ENCODE measurements at regions not wholly inside any gene's neighbourhood (a gene's known extent, or its start where the extent isn't known, plus 50 kb on each side); places are given as distances from the start of the nearest gene placed in this dataset.

- no peak for DNase-seq
Measured at GRCh38 chr3:13223574-13224237, 150.5 kb upstream of the IQSEC1 start.

GRCh38 chr3:13222891-13223573, 149.8 kb upstream of the IQSEC1 start:
- no peak for DNase-seq

- DNase-seq: no peak
Measured at GRCh38 chr3:13222131-13222530, 148.9 kb upstream of the IQSEC1 start.

- DNase-seq: no peak
Measured at GRCh38 chr3:13221491-13222061, 148.3 kb upstream of the IQSEC1 start.

- no peak for DNase-seq
Measured at GRCh38 chr3:13220991-13221390, 147.8 kb upstream of the IQSEC1 start.

- DNase-seq: no peak
Measured at GRCh38 chr3:13219902-13220296, 146.7 kb upstream of the IQSEC1 start.

- DNase-seq: peak; percentile 3
Measured at GRCh38 chr3:13219077-13219901, 146.1 kb upstream of the IQSEC1 start.

GRCh38 chr3:13218541-13218908, 145.3 kb upstream of the IQSEC1 start:
- DNase-seq: no peak

GRCh38 chr3:13217736-13218540, 144.7 kb upstream of the IQSEC1 start:
- DNase-seq: no peak

GRCh38 chr3:13217253-13217652, 144.0 kb upstream of the IQSEC1 start:
- DNase-seq: no peak

- DNase-seq: no peak
Measured at GRCh38 chr3:13215940-13216546, 142.8 kb upstream of the IQSEC1 start.

GRCh38 chr3:13214847-13215472, 141.7 kb upstream of the IQSEC1 start:
- no peak for DNase-seq

GRCh38 chr3:13213911-13214846, 140.9 kb upstream of the IQSEC1 start:
- DNase-seq: no peak

GRCh38 chr3:13213490-13213889, 140.3 kb upstream of the IQSEC1 start:
- DNase-seq: no peak

GRCh38 chr3:13211605-13212210, 138.5 kb upstream of the IQSEC1 start:
- DNase-seq: no peak

- no peak for DNase-seq
Measured at GRCh38 chr3:13210221-13210975, 137.2 kb upstream of the IQSEC1 start.

- DNase-seq: no peak
Measured at GRCh38 chr3:13209634-13209997, 136.4 kb upstream of the IQSEC1 start.

GRCh38 chr3:13208706-13209633, 135.7 kb upstream of the IQSEC1 start:
- no peak for DNase-seq
